ENCODE measurements at regions not wholly inside any gene's neighbourhood (a gene's known extent, or its start where the extent isn't known, plus 50 kb on each side); places are given as distances from the start of the nearest gene placed in this dataset.
"Not testable (repeated sequence)": the region's sequence is repeated elsewhere in the genome, so short reads cannot be mapped to it uniquely, and the experiment has no call there.

DNA sequence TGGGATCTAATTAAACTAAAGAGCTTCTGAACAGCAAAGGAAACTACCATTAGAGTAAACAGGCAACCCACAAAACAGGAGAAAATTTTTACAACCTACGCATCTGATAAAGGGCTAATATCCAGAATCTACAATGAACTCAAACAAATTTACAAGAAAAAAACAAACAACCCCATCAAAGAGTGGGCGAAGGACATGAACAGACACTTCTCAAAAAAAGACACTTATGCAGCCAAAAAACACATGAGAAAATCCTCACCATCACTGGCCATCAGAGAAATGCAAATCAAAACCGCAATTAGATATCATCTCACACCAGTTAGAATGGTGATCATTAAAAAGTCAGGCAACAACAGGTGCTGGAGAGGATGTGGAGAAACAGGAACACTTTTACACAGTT, 170.9 kb downstream of the JRKL start:
- TF ChIP-seq, protein P1, sequence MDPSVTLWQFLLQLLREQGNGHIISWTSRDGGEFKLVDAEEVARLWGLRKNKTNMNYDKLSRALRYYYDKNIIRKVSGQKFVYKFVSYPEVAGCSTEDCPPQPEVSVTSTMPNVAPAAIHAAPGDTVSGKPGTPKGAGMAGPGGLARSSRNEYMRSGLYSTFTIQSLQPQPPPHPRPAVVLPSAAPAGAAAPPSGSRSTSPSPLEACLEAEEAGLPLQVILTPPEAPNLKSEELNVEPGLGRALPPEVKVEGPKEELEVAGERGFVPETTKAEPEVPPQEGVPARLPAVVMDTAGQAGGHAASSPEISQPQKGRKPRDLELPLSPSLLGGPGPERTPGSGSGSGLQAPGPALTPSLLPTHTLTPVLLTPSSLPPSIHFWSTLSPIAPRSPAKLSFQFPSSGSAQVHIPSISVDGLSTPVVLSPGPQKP (IDR thresholded peaks at IDR 0.05; ENCODE audit: borderline replicate concordance, low read depth, low read length): not testable (repeated sequence)
- TF ChIP-seq POLR2A (IDR thresholded peaks at IDR 0.05; ENCODE audit: low read depth, low read length); RCOR1 (IDR thresholded peaks at IDR 0.05; ENCODE audit: insufficient replicate concordance, low read length); MAFK (IDR thresholded peaks at IDR 0.05; ENCODE audit: low read depth, low read length); RFX5 (IDR thresholded peaks at IDR 0.05; ENCODE audit: low read depth, low read length): not testable (repeated sequence)
- TF ChIP-seq, protein P2, sequence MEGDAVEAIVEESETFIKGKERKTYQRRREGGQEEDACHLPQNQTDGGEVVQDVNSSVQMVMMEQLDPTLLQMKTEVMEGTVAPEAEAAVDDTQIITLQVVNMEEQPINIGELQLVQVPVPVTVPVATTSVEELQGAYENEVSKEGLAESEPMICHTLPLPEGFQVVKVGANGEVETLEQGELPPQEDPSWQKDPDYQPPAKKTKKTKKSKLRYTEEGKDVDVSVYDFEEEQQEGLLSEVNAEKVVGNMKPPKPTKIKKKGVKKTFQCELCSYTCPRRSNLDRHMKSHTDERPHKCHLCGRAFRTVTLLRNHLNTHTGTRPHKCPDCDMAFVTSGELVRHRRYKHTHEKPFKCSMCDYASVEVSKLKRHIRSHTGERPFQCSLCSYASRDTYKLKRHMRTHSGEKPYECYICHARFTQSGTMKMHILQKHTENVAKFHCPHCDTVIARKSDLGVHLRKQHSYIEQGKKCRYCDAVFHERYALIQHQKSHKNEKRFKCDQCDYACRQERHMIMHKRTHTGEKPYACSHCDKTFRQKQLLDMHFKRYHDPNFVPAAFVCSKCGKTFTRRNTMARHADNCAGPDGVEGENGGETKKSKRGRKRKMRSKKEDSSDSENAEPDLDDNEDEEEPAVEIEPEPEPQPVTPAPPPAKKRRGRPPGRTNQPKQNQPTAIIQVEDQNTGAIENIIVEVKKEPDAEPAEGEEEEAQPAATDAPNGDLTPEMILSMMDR (conservative IDR thresholded peaks at IDR 0.05; ENCODE audit: low read depth, low read length): not testable (repeated sequence)

Measured in IMR-90 (cell line).